MM.1S (cell line): ENCODE measurements at regions not wholly inside any gene's neighbourhood (a gene's known extent, or its start where the extent isn't known, plus 50 kb on each side); places are given as distances from the start of the nearest gene placed in this dataset.
"Not testable (repeated sequence)": the region's sequence is repeated elsewhere in the genome, so short reads cannot be mapped to it uniquely, and the experiment has no call there.

Source experiments
- DNase-seq: peaks from one replicate; pipeline ENCODE4 v3.0.0-alpha.2; 2015
- H2AFZ ChIP-seq: fragments of 300-600 bp; sonication (generic); 2 replicates; pipeline ENCODE4 v1.6.0; 2016; ENCODE audit warnings: antibody characterized with exemption, low read length
- H3F3A ChIP-seq: fragments of 300-600 bp; sonication (generic); 2 replicates; pipeline ENCODE4 v1.6.1; 2016; ENCODE audit warnings: mild to moderate bottlenecking, antibody characterized with exemption, low read length, moderate library complexity, mixed read lengths; ENCODE audit not compliant: insufficient read depth
- H3K27ac ChIP-seq: fragments of 300-600 bp; sonication (generic); 2 replicates; pipeline ENCODE4 v1.5.1; 2016; ENCODE audit warnings: mild to moderate bottlenecking, low read length
- H3K27me3 ChIP-seq: fragments of 300-600 bp; sonication (generic); replicated peaks from 2 replicates; pipeline ENCODE4 v1.6.0; 2016; ENCODE audit warnings: low read length; ENCODE audit not compliant: insufficient read depth
- H3K36me3 ChIP-seq: fragments of 300-600 bp; sonication (generic); replicated peaks from 2 replicates; pipeline ENCODE4 v1.6.1; 2016; ENCODE audit warnings: mild to moderate bottlenecking, low read length, mixed read lengths; ENCODE audit not compliant: insufficient read depth
- H3K4me1 ChIP-seq: fragments of 300-600 bp; sonication (generic); 2 replicates; pipeline ENCODE4 v1.6.1; 2016; ENCODE audit warnings: low read length, mixed read lengths
- H3K4me2 ChIP-seq: fragments of 300-600 bp; sonication (generic); 2 replicates; pipeline ENCODE4 v1.6.0; 2016; ENCODE audit warnings: low read depth, low read length
- H3K4me3 ChIP-seq: fragments of 300-600 bp; sonication (generic); 2 replicates; pipeline ENCODE4 v1.5.1; 2016; ENCODE audit warnings: low read length, mixed read lengths
- H3K79me2 ChIP-seq: fragments of 300-600 bp; sonication (generic); 2 replicates; pipeline ENCODE4 v1.6.1; 2016; ENCODE audit warnings: mixed run types, low read length, mixed read lengths
- H3K9ac ChIP-seq: fragments of 300-600 bp; sonication (generic); 2 replicates; pipeline ENCODE4 v1.6.1; 2016; ENCODE audit warnings: low read length, mixed read lengths
- H3K9me2 ChIP-seq: fragments of 300-600 bp; sonication (generic); replicated peaks from 2 replicates; pipeline ENCODE4 v1.6.1; 2016; ENCODE audit warnings: mild to moderate bottlenecking, low read length, mixed read lengths; ENCODE audit not compliant: insufficient read depth
- H3K9me3 ChIP-seq: fragments of 300-600 bp; sonication (generic); replicated peaks from 2 replicates; pipeline ENCODE4 v1.6.1; 2016; ENCODE audit warnings: mild to moderate bottlenecking, low read length, mixed read lengths; ENCODE audit not compliant: insufficient read depth
- H4K20me1 ChIP-seq: fragments of 300-600 bp; sonication (generic); 2 replicates; pipeline ENCODE4 v1.6.1; 2016; ENCODE audit warnings: mild to moderate bottlenecking, low read length, moderate library complexity, mixed read lengths; ENCODE audit not compliant: insufficient read depth

- H4K20me1 ChIP-seq, H3K9me3 ChIP-seq, H3K27me3 ChIP-seq, H2AFZ ChIP-seq, DNase-seq, H3F3A ChIP-seq, H3K4me2 ChIP-seq, H3K4me1 ChIP-seq, H3K27ac ChIP-seq, H3K9ac ChIP-seq, H3K9me2 ChIP-seq, H3K4me3 ChIP-seq, H3K79me2 ChIP-seq, H3K36me3 ChIP-seq: not testable (repeated sequence)
Observed at GRCh38 chr6:60416118-60416517, 1869.9 kb downstream of the KHDRBS2 start.

GRCh38 chr6:60408747-60409146 lies 1877.3 kb downstream of the KHDRBS2 start:
- H3K36me3 ChIP-seq, H3K9ac ChIP-seq, H3K9me3 ChIP-seq, H3K4me3 ChIP-seq, H3F3A ChIP-seq, H3K9me2 ChIP-seq, H3K79me2 ChIP-seq, H3K4me1 ChIP-seq, H3K27me3 ChIP-seq, H4K20me1 ChIP-seq, H2AFZ ChIP-seq, H3K4me2 ChIP-seq, DNase-seq, H3K27ac ChIP-seq: not testable (repeated sequence)

GRCh38 chr6:60403268-60403667 lies 1882.8 kb downstream of the KHDRBS2 start:
- H3K27ac ChIP-seq, H3K4me3 ChIP-seq, H3F3A ChIP-seq, H3K79me2 ChIP-seq, H2AFZ ChIP-seq, H3K27me3 ChIP-seq, DNase-seq, H4K20me1 ChIP-seq, H3K4me1 ChIP-seq, H3K9me3 ChIP-seq, H3K36me3 ChIP-seq, H3K9me2 ChIP-seq, H3K9ac ChIP-seq, H3K4me2 ChIP-seq: not testable (repeated sequence)

- H3K27me3 ChIP-seq, H3K4me3 ChIP-seq, H3K79me2 ChIP-seq, H3F3A ChIP-seq, H3K9ac ChIP-seq, H3K36me3 ChIP-seq, H3K4me2 ChIP-seq, H3K9me2 ChIP-seq, H3K9me3 ChIP-seq, H3K27ac ChIP-seq, H3K4me1 ChIP-seq, H4K20me1 ChIP-seq, DNase-seq, H2AFZ ChIP-seq: not testable (repeated sequence)
Observed at GRCh38 chr6:60402490-60402889, 1883.5 kb downstream of the KHDRBS2 start.

GRCh38 chr6:60395261-60395660 lies 1890.8 kb downstream of the KHDRBS2 start:
- H3K4me1 ChIP-seq, H3K9me2 ChIP-seq, H3F3A ChIP-seq, H3K9me3 ChIP-seq, H3K36me3 ChIP-seq, H3K4me3 ChIP-seq, H3K27me3 ChIP-seq, H4K20me1 ChIP-seq, H3K9ac ChIP-seq, DNase-seq, H3K4me2 ChIP-seq, H2AFZ ChIP-seq, H3K79me2 ChIP-seq, H3K27ac ChIP-seq: not testable (repeated sequence)

- H3K27me3 ChIP-seq, H3K9ac ChIP-seq, H3K4me2 ChIP-seq, H3K36me3 ChIP-seq, H3K9me2 ChIP-seq, H3K79me2 ChIP-seq, H4K20me1 ChIP-seq, DNase-seq, H3K9me3 ChIP-seq, H2AFZ ChIP-seq, H3K27ac ChIP-seq, H3K4me3 ChIP-seq, H3F3A ChIP-seq, H3K4me1 ChIP-seq: not testable (repeated sequence)
Observed at GRCh38 chr6:60392969-60393368, 1893.1 kb downstream of the KHDRBS2 start.

- H3K4me1 ChIP-seq, H3K36me3 ChIP-seq, H2AFZ ChIP-seq, H4K20me1 ChIP-seq, H3F3A ChIP-seq, H3K4me2 ChIP-seq, H3K79me2 ChIP-seq, H3K9me2 ChIP-seq, H3K9ac ChIP-seq, H3K4me3 ChIP-seq, H3K27ac ChIP-seq, H3K27me3 ChIP-seq, DNase-seq, H3K9me3 ChIP-seq: not testable (repeated sequence)
Observed at GRCh38 chr6:60389094-60389493, 1896.9 kb downstream of the KHDRBS2 start.

- not testable (repeated sequence) for DNase-seq, H3K4me3 ChIP-seq, H3K27ac ChIP-seq, H3K4me1 ChIP-seq, H3K36me3 ChIP-seq, H3K79me2 ChIP-seq, H3K4me2 ChIP-seq, H3K9ac ChIP-seq, H2AFZ ChIP-seq, H4K20me1 ChIP-seq, H3K27me3 ChIP-seq, H3K9me3 ChIP-seq, H3K9me2 ChIP-seq, H3F3A ChIP-seq
Observed at GRCh38 chr6:60384614-60385013, 1901.4 kb downstream of the KHDRBS2 start.
